SK-N-SH (cell line): ENCODE measurements at regions not wholly inside any gene's neighbourhood (a gene's known extent, or its start where the extent isn't known, plus 50 kb on each side); places are given as distances from the start of the nearest gene placed in this dataset.

ENCODE experiments used
- CTCF ChIA-PET: fragments of 300-600, 350-600 bp; formaldehyde crosslinking; extraction: SDS; loops from one replicate; lab custom pipeline; 2021; lab: Yijun Ruan, JAX
- POLR2A ChIA-PET: fragments of 350-600 bp; sonication (Branson Sonifier 250); formaldehyde crosslinking; extraction: SDS; loops from one replicate; lab custom pipeline; 2020; ENCODE audit warnings: antibody characterized with exemption, inconsistent platforms; lab: Yijun Ruan, JAX
- DNase-seq: peaks from one replicate; pipeline ENCODE4 v3.0.0; 2012
- H2AFZ ChIP-seq: fragments of 200-600 bp; sonication (generic); 2 replicates; pipeline ENCODE4 v1.8.1; 2016; ENCODE audit warnings: antibody characterized with exemption, mild to moderate bottlenecking, low read depth
- H3F3A ChIP-seq: fragments of 200-600 bp; sonication (generic); replicated peaks from 2 replicates; pipeline ENCODE3; 2016; ENCODE audit warnings: antibody characterized with exemption, mild to moderate bottlenecking; ENCODE audit not compliant: insufficient read depth
- H3K27ac ChIP-seq, 2 experiments: fragments of 200-500 bp in 1 of 2; fragments of 200-600 bp in 1 of 2; sonication (Bioruptor generic) in 1 of 2; sonication (generic), shearing (Covaris generic) in 1 of 2; 2 replicates each; pipeline versions ENCODE4 v1.5.1 to v1.6.1; 2014 to 2016; ENCODE audit warnings: low read depth in 2 of 2, inconsistent platforms in 1 of 2, low read length in 1 of 2, mild to moderate bottlenecking in 1 of 2, mixed read lengths in 1 of 2
- H3K27me3 ChIP-seq: fragments of 200-600 bp; sonication (generic), shearing (Covaris generic); 2 replicates; pipeline ENCODE4 v1.6.1; 2016; ENCODE audit warnings: mixed run types; ENCODE audit not compliant: insufficient read depth
- H3K36me3 ChIP-seq, 2 experiments: fragments of 200-500 bp in 1 of 2; fragments of 200-600 bp in 1 of 2; sonication (Bioruptor generic) in 1 of 2; sonication (generic) in 1 of 2; replicated peaks in 1 of 2; 2 replicates each; pipeline versions ENCODE3 to v1.5.1; 2014 to 2016; ENCODE audit warnings: low read length in 1 of 2, mild to moderate bottlenecking in 1 of 2; ENCODE audit not compliant: insufficient read depth in 2 of 2, control insufficient read depth in 1 of 2
- H3K4me1 ChIP-seq, 2 experiments: fragments of 200-500 bp in 1 of 2; fragments of 200-600 bp in 1 of 2; sonication (Bioruptor generic) in 1 of 2; sonication (generic), shearing (Covaris generic) in 1 of 2; 2 replicates each; pipeline versions ENCODE4 v1.5.1 to v1.6.1; 2014 to 2016; ENCODE audit warnings: low read depth in 1 of 2, low read length in 1 of 2, mixed run types in 1 of 2; ENCODE audit not compliant: insufficient read depth in 2 of 2, control insufficient read depth in 1 of 2
- H3K4me2 ChIP-seq: fragments of 200-600 bp; sonication (generic), shearing (Covaris generic); 2 replicates; pipeline ENCODE4 v1.6.1; 2017; ENCODE audit warnings: mixed run types
- H3K4me3 ChIP-seq, 2 experiments: fragments of 200-500 bp in 1 of 2; fragments of 200-600 bp in 1 of 2; sonication (Bioruptor generic) in 1 of 2; sonication (generic), shearing (Covaris generic) in 1 of 2; 2 replicates each; pipeline versions ENCODE4 v1.5.1 to v1.8.1; 2014 to 2016; ENCODE audit warnings: low read depth in 2 of 2, inconsistent platforms in 1 of 2, low read length in 1 of 2, mild to moderate bottlenecking in 1 of 2, mixed read lengths in 1 of 2, moderate library complexity in 1 of 2
- H3K79me2 ChIP-seq: fragments of 200-600 bp; sonication (generic); 2 replicates; pipeline ENCODE4 v1.8.1; 2017; ENCODE audit warnings: mild to moderate bottlenecking; ENCODE audit not compliant: insufficient read depth
- H3K9ac ChIP-seq: fragments of 200-600 bp; sonication (generic); 2 replicates; pipeline ENCODE4 v1.6.1; 2017; ENCODE audit warnings: mixed run types
- H3K9me2 ChIP-seq: fragments of 200-600 bp; sonication (generic); 2 replicates; pipeline ENCODE4 v1.6.1; 2017; ENCODE audit warnings: mixed run types
- H3K9me3 ChIP-seq: fragments of 200-600 bp; sonication (generic); 2 replicates; pipeline ENCODE4 v1.6.1; 2017; ENCODE audit warnings: mixed run types, mild to moderate bottlenecking, moderate library complexity
- H4K20me1 ChIP-seq: fragments of 200-600 bp; sonication (generic); 2 replicates; pipeline ENCODE4 v1.6.1; 2017; ENCODE audit warnings: mild to moderate bottlenecking, mixed run types; ENCODE audit not compliant: insufficient read depth
- ELF1 ChIP-seq: IDR thresholded peaks from 2 replicates; pipeline ENCODE4 v1.4.0; 2012
- FOXJ3 ChIP-seq: sonication (generic); formaldehyde crosslinking; IDR thresholded peaks from 2 replicates; pipeline ENCODE4 v1.5.1; 2020; ENCODE audit warnings: mild to moderate bottlenecking, missing genetic modification reagents
- GABPA ChIP-seq: IDR thresholded peaks from 2 replicates; pipeline ENCODE4 v1.4.0; 2012; ENCODE audit warnings: low read depth, mild to moderate bottlenecking
- JUND ChIP-seq: IDR thresholded peaks from 2 replicates; pipeline ENCODE4 v1.4.0; 2012
- MXI1 ChIP-seq: IDR thresholded peaks from 2 replicates; pipeline ENCODE4 v1.6.1; 2012; ENCODE audit warnings: mild to moderate bottlenecking, low read depth, low read length, improper control_type of control experiment
- NFIC ChIP-seq: IDR thresholded peaks from 2 replicates; pipeline ENCODE4 v1.4.0; 2012; ENCODE audit warnings: borderline replicate concordance
- POLR2AphosphoS5 ChIP-seq: IDR thresholded peaks from 2 replicates; pipeline ENCODE4 v1.6.1; 2012; ENCODE audit warnings: low read depth, low read length
- RAD21 ChIP-seq: IDR thresholded peaks from 2 replicates; pipeline ENCODE4 v1.6.1; 2012; ENCODE audit warnings: mild to moderate bottlenecking, low read length
- RCOR1 ChIP-seq: fragments of 150-350 bp; IDR thresholded peaks from 2 replicates; pipeline ENCODE4 v1.6.1; 2017; ENCODE audit warnings: antibody characterized with exemption, low read length
- RFX5 ChIP-seq: IDR thresholded peaks from 2 replicates; pipeline ENCODE4 v1.6.1; 2012; ENCODE audit warnings: mild to moderate bottlenecking, improper control_type of control experiment, low read length
- RXRA ChIP-seq: IDR thresholded peaks from 2 replicates; pipeline ENCODE4 v1.4.0; 2012; ENCODE audit warnings: low read depth, mild to moderate bottlenecking, borderline replicate concordance
- SIN3A ChIP-seq: IDR thresholded peaks from 2 replicates; pipeline ENCODE4 v1.6.1; 2012; ENCODE audit warnings: low read depth, mild to moderate bottlenecking, low read length, moderate library complexity, borderline replicate concordance
- SMC3 ChIP-seq: IDR thresholded peaks from 2 replicates; pipeline ENCODE4 v1.6.1; 2012; ENCODE audit warnings: low read depth, low read length, improper control_type of control experiment
- TAF1 ChIP-seq: IDR thresholded peaks from 2 replicates; pipeline ENCODE4 v1.6.1; 2012; ENCODE audit warnings: low read depth, mild to moderate bottlenecking, low read length, moderate library complexity, borderline replicate concordance
- TEAD4 ChIP-seq: IDR thresholded peaks from 2 replicates; pipeline ENCODE4 v1.4.0; 2012; ENCODE audit warnings: mild to moderate bottlenecking, borderline replicate concordance; ENCODE audit not compliant: insufficient read depth
- WGBS: methylation state at CpG from one replicate; pipeline ENCODE4 v1.1.6; 2017; ENCODE audit warnings: low lambda C conversion rate; 5-methylcytosine and 5-hydroxymethylcytosine counted together
- TF ChIP-seq, protein P1 (sequence below): fragments of 150-350 bp; IDR thresholded peaks from 2 replicates; pipeline ENCODE4 v1.6.1; 2017; ENCODE audit warnings: antibody characterized with exemption, low read length, low read depth, borderline replicate concordance
- TF ChIP-seq, protein P2 (sequence below): IDR thresholded peaks from 2 replicates; pipeline ENCODE4 v1.4.0; 2012; ENCODE audit warnings: low read depth, borderline replicate concordance
- TF ChIP-seq, protein P3 (sequence below): IDR thresholded peaks from 2 replicates; pipeline ENCODE4 v1.6.1; 2012; ENCODE audit warnings: mild to moderate bottlenecking, low read depth, low read length, moderate library complexity
- TF ChIP-seq, protein P4 (sequence below): fragments of 150-350 bp; IDR thresholded peaks from 2 replicates; pipeline ENCODE4 v1.6.1; 2016; ENCODE audit warnings: mild to moderate bottlenecking, low read depth, low read length

- Histone ChIP-seq H3K9me2 (no peaks in the 10 kb centered on the region), H3K4me3 (no peak overlapping the region), H3K27me3 (peaks cover 7% of the 10 kb centered on the region; the same call in 1 of the 2 replicates), H3K9ac (no peak overlapping the region), H3K27ac (no peak overlapping the region), H4K20me1 (no peaks in the 10 kb centered on the region), H3K4me1 (no peaks in the 10 kb centered on the region; a peak in 1 of 4 replicates), H2AFZ (no peak overlapping the region), H3K79me2 (no peaks in the 10 kb centered on the region), H3K36me3 (no peaks in the 10 kb centered on the region), H3K9me3 (no peaks in the 10 kb centered on the region), H3F3A (no peaks in the 10 kb centered on the region), H3K4me2 (no peak overlapping the region)
- CTCF ChIA-PET: no interaction called here
- TF ChIP-seq RFX5 (no peak), NFIC (no peak), RXRA (no peak), SMC3 (no peak), ELF1 (no peak), MXI1 (no peak), FOXJ3 (CRISPR knock-in tag) (no peak)
- TF ChIP-seq, protein P1, sequence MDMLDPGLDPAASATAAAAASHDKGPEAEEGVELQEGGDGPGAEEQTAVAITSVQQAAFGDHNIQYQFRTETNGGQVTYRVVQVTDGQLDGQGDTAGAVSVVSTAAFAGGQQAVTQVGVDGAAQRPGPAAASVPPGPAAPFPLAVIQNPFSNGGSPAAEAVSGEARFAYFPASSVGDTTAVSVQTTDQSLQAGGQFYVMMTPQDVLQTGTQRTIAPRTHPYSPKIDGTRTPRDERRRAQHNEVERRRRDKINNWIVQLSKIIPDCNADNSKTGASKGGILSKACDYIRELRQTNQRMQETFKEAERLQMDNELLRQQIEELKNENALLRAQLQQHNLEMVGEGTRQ: no peak
- WGBS: 11% methylated on average over 1 of the region's 1 CpG
- DNase-seq: no peak
- POLR2A ChIA-PET: no interaction called here
Measured at GRCh38 chr4:156188596-156188995, 234.9 kb upstream of the CTSO start.

DNA sequence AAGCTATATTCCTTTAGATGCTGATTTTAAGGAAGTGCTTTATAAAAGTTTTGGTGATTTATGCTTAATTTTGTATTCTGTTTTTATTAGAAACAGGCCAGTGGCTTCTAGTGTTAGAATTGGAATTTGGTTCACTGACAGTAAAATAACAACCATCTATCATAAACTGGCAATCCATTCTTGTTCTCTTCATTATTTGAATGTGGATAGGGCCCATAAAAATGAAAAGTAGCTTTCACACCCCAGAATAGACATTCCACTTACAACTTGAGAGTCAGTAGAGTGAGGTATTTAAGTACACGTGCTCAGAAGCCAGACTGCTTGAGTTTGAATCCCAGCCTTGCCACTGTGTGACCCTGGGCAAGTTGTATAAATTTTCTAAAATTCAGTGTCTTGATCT is 232.4 kb upstream of the CTSO start:
- no peak overlapping the region for H3K9ac ChIP-seq
- no peaks in the 10 kb centered on the region for H3K9me3 ChIP-seq
- H3K4me1 ChIP-seq: no peaks in the 10 kb centered on the region
- TF ChIP-seq, protein P2, sequence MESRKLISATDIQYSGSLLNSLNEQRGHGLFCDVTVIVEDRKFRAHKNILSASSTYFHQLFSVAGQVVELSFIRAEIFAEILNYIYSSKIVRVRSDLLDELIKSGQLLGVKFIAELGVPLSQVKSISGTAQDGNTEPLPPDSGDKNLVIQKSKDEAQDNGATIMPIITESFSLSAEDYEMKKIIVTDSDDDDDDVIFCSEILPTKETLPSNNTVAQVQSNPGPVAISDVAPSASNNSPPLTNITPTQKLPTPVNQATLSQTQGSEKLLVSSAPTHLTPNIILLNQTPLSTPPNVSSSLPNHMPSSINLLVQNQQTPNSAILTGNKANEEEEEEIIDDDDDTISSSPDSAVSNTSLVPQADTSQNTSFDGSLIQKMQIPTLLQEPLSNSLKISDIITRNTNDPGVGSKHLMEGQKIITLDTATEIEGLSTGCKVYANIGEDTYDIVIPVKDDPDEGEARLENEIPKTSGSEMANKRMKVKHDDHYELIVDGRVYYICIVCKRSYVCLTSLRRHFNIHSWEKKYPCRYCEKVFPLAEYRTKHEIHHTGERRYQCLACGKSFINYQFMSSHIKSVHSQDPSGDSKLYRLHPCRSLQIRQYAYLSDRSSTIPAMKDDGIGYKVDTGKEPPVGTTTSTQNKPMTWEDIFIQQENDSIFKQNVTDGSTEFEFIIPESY: no peak
- TF ChIP-seq GABPA: no peak
- TF ChIP-seq, protein P3, sequence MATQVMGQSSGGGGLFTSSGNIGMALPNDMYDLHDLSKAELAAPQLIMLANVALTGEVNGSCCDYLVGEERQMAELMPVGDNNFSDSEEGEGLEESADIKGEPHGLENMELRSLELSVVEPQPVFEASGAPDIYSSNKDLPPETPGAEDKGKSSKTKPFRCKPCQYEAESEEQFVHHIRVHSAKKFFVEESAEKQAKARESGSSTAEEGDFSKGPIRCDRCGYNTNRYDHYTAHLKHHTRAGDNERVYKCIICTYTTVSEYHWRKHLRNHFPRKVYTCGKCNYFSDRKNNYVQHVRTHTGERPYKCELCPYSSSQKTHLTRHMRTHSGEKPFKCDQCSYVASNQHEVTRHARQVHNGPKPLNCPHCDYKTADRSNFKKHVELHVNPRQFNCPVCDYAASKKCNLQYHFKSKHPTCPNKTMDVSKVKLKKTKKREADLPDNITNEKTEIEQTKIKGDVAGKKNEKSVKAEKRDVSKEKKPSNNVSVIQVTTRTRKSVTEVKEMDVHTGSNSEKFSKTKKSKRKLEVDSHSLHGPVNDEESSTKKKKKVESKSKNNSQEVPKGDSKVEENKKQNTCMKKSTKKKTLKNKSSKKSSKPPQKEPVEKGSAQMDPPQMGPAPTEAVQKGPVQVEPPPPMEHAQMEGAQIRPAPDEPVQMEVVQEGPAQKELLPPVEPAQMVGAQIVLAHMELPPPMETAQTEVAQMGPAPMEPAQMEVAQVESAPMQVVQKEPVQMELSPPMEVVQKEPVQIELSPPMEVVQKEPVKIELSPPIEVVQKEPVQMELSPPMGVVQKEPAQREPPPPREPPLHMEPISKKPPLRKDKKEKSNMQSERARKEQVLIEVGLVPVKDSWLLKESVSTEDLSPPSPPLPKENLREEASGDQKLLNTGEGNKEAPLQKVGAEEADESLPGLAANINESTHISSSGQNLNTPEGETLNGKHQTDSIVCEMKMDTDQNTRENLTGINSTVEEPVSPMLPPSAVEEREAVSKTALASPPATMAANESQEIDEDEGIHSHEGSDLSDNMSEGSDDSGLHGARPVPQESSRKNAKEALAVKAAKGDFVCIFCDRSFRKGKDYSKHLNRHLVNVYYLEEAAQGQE: no peak
- no peak for TF ChIP-seq SIN3A
- TF ChIP-seq RAD21: no peak
- TF ChIP-seq MXI1: no peak
- TF ChIP-seq RFX5: no peak
- TF ChIP-seq, protein P1: no peak
- no peak for TF ChIP-seq SMC3
- no peak for TF ChIP-seq TEAD4
- TF ChIP-seq, protein P4, sequence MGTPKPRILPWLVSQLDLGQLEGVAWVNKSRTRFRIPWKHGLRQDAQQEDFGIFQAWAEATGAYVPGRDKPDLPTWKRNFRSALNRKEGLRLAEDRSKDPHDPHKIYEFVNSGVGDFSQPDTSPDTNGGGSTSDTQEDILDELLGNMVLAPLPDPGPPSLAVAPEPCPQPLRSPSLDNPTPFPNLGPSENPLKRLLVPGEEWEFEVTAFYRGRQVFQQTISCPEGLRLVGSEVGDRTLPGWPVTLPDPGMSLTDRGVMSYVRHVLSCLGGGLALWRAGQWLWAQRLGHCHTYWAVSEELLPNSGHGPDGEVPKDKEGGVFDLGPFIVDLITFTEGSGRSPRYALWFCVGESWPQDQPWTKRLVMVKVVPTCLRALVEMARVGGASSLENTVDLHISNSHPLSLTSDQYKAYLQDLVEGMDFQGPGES: no peak
- no peak for TF ChIP-seq TAF1
- no peak for TF ChIP-seq RCOR1
- TF ChIP-seq JUND: no peak
- no peak for TF ChIP-seq POLR2AphosphoS5
- H3K4me2 ChIP-seq: no peak overlapping the region
- H4K20me1 ChIP-seq: no peaks in the 10 kb centered on the region
- no peak overlapping the region for H3K4me3 ChIP-seq
- H2AFZ ChIP-seq: no peak overlapping the region
- H3K36me3 ChIP-seq: no peaks in the 10 kb centered on the region
- 6% methylated on average over 1 of the region's 1 CpG for WGBS
- no peaks in the 10 kb centered on the region for H3K9me2 ChIP-seq
- H3F3A ChIP-seq: peaks cover 5% of the 10 kb centered on the region
- ChIA-PET CTCF (interaction anchor here (0.6 kb wide), 1 partner anchor 74 kb away, joined by 3 read pairs; no protein-coding TSS in a partner anchor), POLR2A (no interaction called here)
- no peaks in the 10 kb centered on the region for H3K79me2 ChIP-seq
- H3K27me3 ChIP-seq: 0 out of 2 replicates have a peak, but pooled peaks cover 5% of the 10 kb centered on the region
- DNase-seq: no peak
- no peak overlapping the region for H3K27ac ChIP-seq
